K562 (cell line): ENCODE measurements at regions not wholly inside any gene's neighbourhood (a gene's known extent, or its start where the extent isn't known, plus 50 kb on each side); places are given as distances from the start of the nearest gene placed in this dataset.

Experiments
- ARID3A ChIP-seq: IDR thresholded peaks from 2 replicates; pipeline ENCODE4 v1.6.1; 2012; ENCODE audit warnings: low read depth, low read length, improper control_type of control experiment, borderline replicate concordance
- BRF2 ChIP-seq: IDR thresholded peaks from 3 replicates; pipeline ENCODE4 v1.6.1; 2011; ENCODE audit warnings: borderline replicate concordance, mild to moderate bottlenecking; ENCODE audit not compliant: insufficient read length, insufficient read depth
- CREB1 ChIP-seq, 2 experiments: sonication (generic) in 1 of 2; formaldehyde crosslinking in 1 of 2; IDR thresholded peaks; 2 replicates each; pipeline versions ENCODE4 v1.6.1 to v1.8.0; 2012 to 2022; ENCODE audit warnings: inconsistent platforms in 1 of 2, mild to moderate bottlenecking in 1 of 2, missing genetic modification reagents in 1 of 2, moderate library complexity in 1 of 2
- DPF2 ChIP-seq: fragments of 450-650 bp; IDR thresholded peaks from 2 replicates; pipeline ENCODE4 v1.6.1; 2016
- FUS ChIP-seq: fragments of 200-400 bp; formaldehyde crosslinking; optimal IDR thresholded peaks from 2 replicates; pipeline ENCODE3; 2017; ENCODE audit warnings: low read depth, low read length
- NFIX ChIP-seq: fragments of 250-450 bp; sonication (Bioruptor Pico); IDR thresholded peaks from 2 replicates; pipeline ENCODE4 v1.4.0; 2020; ENCODE audit warnings: low read depth, mild to moderate bottlenecking, moderate library complexity
- NONO ChIP-seq, 2 experiments: fragments of 200-400 bp in 1 of 2; fragments of 450-650 bp in 1 of 2; formaldehyde crosslinking in 1 of 2; IDR thresholded peaks; 2 replicates each; pipeline ENCODE4 v1.6.1; 2017; ENCODE audit warnings: low read depth in 2 of 2, mild to moderate bottlenecking in 2 of 2, moderate library complexity in 2 of 2, low read length in 1 of 2
- PTRF ChIP-seq: fragments of 450-650 bp; IDR thresholded peaks from 2 replicates; pipeline ENCODE4 v1.6.1; 2016; ENCODE audit warnings: mild to moderate bottlenecking, missing genetic modification characterization, missing compliant biosample characterization
- RERE ChIP-seq: sonication (generic); formaldehyde crosslinking; IDR thresholded peaks from 2 replicates; pipeline ENCODE4 v1.8.0; 2023; ENCODE audit warnings: missing genetic modification reagents, mild to moderate bottlenecking, borderline replicate concordance
- RFX7 ChIP-seq: fragments of 250-450 bp; sonication (Bioruptor Pico); IDR thresholded peaks from 2 replicates; pipeline ENCODE4 v1.5.1; 2021; ENCODE audit warnings: mild to moderate bottlenecking
- TFE3 ChIP-seq: fragments of 450-650 bp; formaldehyde crosslinking; IDR thresholded peaks from 2 replicates; pipeline ENCODE4 v1.4.0; 2020; ENCODE audit warnings: mild to moderate bottlenecking, mixed read lengths
- ZBTB43 ChIP-seq: sonication (generic); formaldehyde crosslinking; IDR thresholded peaks from 2 replicates; pipeline ENCODE4 v1.8.0; 2023; ENCODE audit warnings: mild to moderate bottlenecking, missing genetic modification reagents
- ZC3H11A ChIP-seq: IDR thresholded peaks from 2 replicates; pipeline ENCODE4 v1.6.1; 2012; ENCODE audit warnings: low read depth, low read length, improper control_type of control experiment
- ZKSCAN8 ChIP-seq: fragments of 200-800 bp; sonication (Bioruptor generic); IDR thresholded peaks from 2 replicates; pipeline ENCODE4 v1.6.1; 2016; ENCODE audit warnings: missing genetic modification characterization, missing compliant biosample characterization
- ZNF121 ChIP-seq: sonication (generic); formaldehyde crosslinking; conservative IDR thresholded peaks from 2 replicates; pipeline ENCODE4 v1.8.0; 2022; ENCODE audit warnings: missing genetic modification reagents
- ZSCAN29 ChIP-seq: fragments of 450-650 bp; IDR thresholded peaks from 2 replicates; pipeline ENCODE4 v1.6.1; 2017

- TF ChIP-seq BRF2 = no peak
- peak; percentile 42 for TF ChIP-seq CREB1 (IDR thresholded peaks at IDR 0.05)
- no peak for TF ChIP-seq CREB1 (CRISPR knock-in tag; IDR thresholded peaks at IDR 0.05)
- 0 out of 2 replicates have a peak, but pooled peaks have one; percentile 44 for TF ChIP-seq ZSCAN29
- peak; percentile 19; the same call in 1 of the 2 replicates for TF ChIP-seq DPF2
- peak; percentile 95 for TF ChIP-seq FUS
- TF ChIP-seq ZC3H11A = no peak
- no peak; the same call in 1 of the 2 replicates for TF ChIP-seq RERE (CRISPR knock-in tag)
- TF ChIP-seq ZKSCAN8 (CRISPR knock-in tag) = no peak
- no peak for TF ChIP-seq ARID3A
- TF ChIP-seq ZBTB43 = peak; percentile 84; the same call in 1 of the 2 replicates
- no peak; the same call in 1 of the 2 replicates for TF ChIP-seq ZNF121 (CRISPR knock-in tag)
- TF ChIP-seq RFX7 (CRISPR knock-in tag) = peak; percentile 89
- TF ChIP-seq NFIX (CRISPR knock-in tag) = no peak
- TF ChIP-seq PTRF (tag) = no peak
- TF ChIP-seq NONO (IDR thresholded peaks at IDR 0.05; ENCODE audit: low read depth in 2 of 2, low read length in 1 of 2) = 0 out of 4 replicates have a peak, but pooled peaks of 1 of the 2 experiments have one; percentile 33
- TF ChIP-seq TFE3 (CRISPR knock-in tag) = peak; percentile 79
Observed at GRCh38 chr6:27145731-27146455, 101.6 kb upstream of the PRSS16 start (continued).
